ENCODE measurements at regions not wholly inside any gene's neighbourhood (a gene's known extent, or its start where the extent isn't known, plus 50 kb on each side); places are given as distances from the start of the nearest gene placed in this dataset.

DNA sequence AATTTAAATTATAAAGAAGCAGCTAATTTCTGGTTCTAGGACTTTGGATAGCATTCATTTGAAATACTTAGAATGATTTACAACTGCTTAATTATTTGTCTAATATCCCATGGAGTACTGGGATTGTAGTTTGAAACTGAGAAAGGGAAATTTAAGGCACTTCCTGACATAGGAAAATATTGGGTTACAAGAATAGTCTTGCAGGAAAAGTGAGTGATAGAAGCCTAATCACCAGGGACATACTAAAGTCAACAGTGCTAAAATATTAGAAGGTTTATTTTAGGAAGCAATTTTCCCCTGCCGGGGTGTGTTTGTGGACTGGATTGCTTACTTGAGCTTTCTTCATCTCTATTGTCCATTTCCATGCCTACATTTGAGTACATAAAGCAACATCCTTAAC, 661.6 kb downstream of the ADGRL2 start:
- DNase-seq, result no peak

DNA sequence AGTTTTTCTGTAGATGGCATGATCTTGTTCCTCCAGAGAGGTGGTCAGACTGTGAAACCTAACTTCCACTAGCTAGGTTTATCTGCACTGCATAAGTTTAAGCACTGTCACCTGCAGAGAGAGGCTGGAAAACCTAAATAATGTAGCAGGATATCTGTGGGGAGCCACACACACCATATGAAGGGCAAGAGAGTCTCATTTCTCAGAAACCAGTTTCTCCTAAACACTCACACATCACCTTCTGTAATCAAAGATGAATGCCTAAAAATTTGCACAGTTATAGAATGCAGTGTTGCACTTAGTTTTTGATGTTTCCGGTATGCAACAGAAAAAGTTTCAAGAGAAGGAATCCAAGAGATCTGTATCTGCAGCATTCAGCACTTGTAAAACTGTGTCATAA, 654.6 kb downstream of the ADGRL2 start:
- no peak for DNase-seq

DNA sequence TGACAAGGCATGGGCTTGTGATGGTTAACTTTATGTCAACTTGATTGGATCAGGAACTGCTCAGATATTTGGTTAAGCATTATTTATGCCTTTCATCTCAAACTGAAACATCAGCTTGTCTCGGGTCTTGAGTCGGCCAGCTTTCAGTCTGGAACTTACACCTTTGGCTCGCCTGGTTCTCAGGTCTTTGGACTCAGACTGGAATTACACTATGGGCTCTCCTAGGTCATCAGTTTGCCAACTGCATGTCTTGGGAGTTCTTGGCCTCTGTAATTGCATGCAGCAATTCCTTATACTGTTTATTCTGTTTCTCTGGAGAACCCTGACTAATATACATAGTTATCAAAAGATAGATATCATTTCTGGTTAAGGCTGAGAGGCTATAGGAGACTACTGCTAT, 653.7 kb downstream of the ADGRL2 start:
- no peak for DNase-seq

DNA sequence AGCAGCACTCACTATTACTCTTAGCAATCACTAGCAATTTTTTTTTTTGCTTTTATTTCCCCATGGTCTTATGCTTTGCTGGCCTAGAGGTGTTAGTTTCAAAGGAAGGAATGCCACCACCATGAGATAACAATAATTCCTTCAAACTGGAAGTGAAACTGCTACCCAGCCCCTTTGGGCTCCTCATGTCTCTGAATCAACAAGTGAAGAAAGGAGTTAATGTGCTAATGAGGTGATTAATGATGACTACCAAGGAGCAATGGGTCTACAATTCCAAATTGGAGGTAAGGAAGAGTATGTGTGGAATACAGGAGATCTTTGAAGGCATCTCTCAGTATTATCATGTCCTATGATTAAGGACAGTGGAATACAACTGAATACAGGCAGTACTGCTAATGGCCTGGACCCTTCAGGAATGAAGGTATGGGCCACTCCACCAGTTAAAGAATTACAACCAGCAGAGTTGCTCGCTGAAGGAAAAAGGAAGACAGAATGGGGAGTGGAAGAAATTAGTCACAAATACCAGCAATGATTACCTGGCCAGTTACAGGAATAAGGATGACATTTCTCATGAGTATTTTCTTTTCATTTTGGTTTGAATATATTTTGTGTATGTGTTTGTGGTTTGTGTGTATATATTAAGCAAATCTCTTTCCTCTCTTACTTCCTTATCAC, 652.9 kb downstream of the ADGRL2 start:
- no peak for DNase-seq

DNA sequence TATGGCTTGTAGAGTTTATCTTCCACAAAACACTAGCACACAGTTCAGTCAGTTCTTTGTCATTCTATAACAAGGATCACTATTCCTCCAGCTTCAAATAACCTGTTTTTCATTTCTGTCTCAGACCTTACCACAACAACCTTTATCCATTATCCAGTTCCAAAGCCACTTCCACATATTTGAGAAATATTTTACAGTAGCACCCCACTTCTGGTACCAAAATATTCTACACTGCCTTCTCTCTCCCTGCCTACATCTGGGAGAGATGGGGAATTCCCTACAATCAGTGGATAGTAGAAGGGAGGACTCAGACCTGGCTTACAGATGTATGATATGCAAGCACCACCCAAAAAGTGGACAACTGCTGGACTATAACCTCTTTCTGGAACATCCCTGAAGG, 651.4 kb downstream of the ADGRL2 start:
- DNase-seq, result no peak

DNA sequence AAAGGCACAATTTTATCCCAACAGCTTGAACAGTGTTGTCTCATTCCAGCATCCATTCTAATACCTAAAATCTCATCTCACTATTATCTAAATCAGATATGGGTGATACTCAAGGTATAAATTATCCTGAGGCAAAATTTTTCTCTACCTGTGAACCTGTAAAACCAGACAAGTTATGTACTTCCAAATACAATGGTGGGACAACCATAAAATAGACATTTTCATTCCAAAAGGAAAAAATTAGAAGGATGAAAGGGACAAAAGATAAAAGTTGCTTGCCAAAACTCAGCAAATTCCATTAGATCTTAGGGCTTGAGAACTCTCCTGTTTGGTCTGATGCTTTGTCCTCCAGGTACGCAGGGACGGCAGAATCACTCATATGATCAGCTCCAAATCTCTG, 650.5 kb downstream of the ADGRL2 start:
- no peak for DNase-seq

DNA sequence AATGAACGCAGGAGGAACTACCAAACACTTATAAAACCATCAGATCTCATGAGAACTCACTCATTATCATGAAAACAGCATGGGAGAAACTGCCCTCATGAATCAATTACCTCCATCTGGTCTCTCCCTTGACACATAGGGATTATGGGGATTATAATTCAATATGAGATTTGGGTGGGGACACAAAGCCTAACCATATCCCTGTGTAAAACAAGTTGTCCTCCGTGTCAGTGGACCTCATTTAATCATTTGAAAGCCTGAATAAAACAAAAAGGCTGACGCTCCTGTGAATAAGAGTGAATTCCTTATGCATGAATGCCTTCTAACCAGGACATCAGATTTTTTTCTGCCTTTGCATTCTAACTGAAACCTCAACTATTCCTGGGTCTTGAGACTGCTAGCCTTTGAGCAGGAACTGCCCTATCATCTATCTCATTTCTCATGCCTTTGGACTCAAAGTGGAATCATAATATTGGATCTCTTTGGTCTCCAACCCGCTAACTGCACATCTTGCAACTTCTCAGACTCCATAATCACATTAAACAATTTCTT, 648.8 kb downstream of the ADGRL2 start:
- DNase-seq, result no peak

DNA sequence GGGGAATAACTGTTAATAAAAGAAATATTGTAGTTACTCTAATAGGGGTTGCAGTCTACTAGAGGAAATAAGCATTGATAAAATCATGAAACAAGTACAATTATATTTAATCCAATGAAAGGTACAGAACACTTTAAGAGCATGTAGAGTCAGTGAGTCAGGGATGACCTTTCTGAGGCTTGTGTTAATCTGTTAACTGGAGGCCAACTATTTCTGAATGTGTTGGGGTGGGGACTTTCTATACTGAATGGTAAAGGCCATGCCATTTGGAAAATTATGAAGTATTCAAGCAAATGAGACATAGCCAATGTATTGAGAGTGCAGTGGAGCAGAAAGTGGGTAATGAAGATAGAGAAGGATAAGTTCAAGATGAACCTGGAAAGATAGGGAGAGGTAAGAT, 646.2 kb downstream of the ADGRL2 start:
- no peak for DNase-seq

DNA sequence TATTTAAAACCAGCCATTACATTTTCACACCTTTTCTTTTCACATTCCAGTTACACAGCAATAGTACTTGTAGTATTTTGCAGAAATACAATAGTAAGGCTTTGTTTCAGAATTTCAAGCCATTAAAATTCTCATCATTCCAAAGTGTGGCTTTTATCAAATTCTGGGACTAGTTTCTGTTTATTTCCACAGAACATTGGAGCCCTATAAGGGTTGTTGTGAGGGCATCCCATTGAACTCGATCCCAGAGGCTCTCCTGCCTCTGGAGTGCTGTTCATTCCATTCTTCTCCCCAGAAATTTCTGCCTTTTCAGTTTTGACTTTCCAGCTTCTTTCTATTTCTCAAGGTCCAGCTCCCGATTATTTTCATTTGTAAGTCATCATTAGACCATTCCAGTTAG, 645.5 kb downstream of the ADGRL2 start:
- DNase-seq, result no peak

DNA sequence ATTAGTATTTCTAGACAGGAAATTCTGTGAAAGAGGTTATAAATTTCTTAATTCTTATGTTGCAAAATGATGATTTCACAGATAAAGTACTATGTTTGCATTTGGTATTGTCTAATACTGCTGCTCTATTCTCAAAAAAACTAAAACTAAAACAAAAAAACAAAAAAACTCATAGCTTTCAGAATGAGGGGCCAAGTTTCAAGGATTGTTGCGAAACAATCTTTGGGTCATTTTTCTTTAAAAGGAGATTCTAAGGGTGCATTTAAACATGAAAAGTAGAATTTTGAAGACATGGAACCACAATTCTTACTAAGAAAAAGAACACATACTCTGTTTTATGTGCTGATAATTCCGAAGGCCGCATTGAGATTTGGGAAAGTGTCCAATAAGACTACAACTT, 645.1 kb downstream of the ADGRL2 start:
- DNase-seq, result no peak

DNA sequence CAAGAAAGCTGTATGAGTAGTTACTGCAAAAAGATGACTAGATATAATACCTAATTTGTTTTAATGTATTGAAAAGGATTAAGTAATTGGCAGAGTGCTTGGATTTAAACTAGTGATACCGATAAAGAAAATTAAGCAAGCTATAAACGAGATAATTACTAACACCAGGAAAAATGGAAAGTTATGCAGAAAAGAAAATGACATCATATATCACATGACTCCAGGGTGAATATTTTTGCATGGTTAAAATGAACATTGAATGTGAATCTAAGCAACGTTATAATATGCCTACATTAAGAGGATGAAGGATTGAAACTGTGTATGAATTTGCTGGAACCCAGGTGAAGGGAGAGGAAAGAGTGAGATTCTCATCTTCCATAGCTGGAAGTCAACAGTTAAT, 644.4 kb downstream of the ADGRL2 start:
- no peak for DNase-seq

DNA sequence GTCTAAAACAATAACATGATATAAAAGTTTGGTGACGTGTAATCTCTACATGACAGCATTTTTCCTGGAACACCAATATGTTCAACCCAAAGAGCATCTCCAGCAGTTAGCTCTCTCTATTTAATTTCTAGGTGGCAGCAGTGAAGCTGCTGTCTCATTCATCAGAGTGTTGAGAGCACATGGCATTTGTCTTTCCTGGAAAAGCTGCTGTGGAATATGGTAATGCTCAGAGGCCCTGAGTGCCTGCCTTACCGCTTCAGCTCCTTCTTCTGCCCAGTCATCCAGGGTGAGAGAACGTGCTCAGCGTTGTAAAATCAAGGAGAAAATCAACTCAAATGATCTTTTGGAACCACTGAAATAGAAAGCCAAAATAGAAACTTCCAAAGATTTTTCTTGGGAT, 640.7 kb downstream of the ADGRL2 start:
- DNase-seq, result no peak

DNA sequence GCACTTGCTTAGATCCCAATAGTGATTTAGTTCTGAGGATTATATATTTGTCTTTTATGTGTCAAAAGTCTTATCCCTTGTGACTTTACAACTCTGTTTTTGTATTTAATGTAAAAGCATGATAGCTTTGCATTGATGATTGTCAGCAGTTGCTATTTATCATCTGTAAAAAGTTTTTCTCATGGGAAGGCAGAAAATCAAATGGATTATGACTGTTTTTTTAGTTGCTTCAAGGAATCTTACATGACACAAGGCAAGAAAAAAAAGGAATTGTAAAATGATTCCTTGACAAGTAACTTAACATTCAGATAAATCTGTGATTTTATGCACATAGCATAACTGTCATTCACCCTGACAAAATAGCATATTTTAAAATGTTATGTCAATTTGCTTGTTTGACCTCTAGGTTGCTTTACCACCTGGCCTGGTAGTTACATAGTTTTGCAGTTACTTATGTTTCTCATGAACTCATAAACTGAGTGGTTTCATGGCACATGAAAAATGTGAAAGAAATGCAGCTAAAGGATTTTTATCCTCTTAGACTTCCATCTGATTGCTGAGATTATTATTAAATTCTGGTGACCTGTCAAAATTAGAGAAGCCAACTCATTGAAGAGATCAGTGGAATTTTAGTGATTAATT, 622.6 kb downstream of the ADGRL2 start:
- DNase-seq, result no peak

DNA sequence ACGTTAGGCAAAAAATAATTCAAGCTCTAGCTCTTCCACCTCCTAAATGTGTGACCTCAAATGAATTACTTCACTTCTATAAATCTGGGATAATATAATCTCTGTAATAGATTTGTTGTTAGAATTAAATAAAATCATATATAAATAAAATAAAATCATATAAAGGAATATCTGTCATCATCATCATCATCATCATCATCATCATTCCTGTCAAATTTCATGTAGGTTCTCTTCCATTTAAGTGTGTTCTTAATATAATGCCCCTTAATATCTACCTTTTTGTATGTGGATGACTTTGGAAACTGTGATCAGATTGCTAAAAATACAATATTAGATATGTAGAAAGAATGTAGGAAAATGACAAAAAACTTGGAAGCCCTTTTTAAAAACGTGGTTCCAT, 621.0 kb downstream of the ADGRL2 start:
- DNase-seq, result no peak

DNA sequence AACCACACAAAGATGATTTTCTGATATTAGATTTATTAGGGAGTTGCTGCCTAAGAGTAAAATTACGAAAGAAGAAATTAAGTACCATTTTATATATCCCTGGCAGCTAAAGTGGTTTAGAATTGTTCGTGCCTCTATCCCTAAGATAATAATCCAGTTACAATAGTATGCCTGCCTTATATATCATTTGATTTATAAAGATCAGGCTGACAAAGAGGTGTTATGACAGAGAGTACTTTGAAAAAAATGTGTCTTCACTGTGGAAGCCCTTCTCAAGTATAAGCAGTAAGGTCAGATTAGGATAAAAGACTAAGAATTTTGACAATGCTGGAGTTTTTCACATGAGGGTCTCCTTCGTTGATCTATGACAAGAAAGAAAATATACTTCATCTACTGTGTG, 619.9 kb downstream of the ADGRL2 start:
- no peak for DNase-seq

DNA sequence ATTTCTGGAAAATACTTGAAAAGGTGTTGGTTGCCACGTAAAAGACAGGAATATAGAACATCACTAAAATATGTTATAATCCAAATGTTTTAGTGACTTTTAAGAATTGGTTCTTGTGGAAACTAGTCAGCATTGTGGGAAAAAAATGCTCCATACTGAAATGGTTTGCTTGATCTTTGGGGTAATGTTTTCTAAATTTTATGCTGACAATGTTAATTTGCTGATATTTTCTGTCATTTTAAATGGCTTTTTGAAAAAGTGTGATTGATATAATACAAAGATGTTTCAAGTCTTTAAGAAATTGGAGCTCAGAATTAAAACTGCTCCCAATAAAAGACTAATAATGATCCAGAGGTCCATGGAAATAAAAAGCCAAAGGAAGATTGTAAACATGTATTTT, 610.9 kb downstream of the ADGRL2 start:
- no peak for DNase-seq

DNA sequence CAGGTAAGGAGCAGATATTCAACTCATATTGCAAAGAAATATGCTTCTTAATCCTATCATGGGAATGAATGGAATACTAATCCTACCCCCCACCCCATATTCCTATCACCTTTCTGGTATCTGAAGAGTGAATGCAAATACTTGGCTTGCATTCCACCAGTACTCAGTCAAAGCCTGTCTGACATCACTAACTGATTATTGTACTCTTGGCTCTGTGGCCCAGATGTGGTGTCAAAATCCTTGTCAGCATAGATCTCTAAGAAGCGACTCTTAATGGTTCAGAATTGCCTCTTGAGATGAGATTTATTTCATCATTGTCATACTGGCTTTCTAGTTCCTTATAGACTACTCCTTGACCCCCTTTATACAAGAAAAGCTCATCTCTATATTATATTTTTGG, 604.6 kb downstream of the ADGRL2 start:
- no peak for DNase-seq

DNA sequence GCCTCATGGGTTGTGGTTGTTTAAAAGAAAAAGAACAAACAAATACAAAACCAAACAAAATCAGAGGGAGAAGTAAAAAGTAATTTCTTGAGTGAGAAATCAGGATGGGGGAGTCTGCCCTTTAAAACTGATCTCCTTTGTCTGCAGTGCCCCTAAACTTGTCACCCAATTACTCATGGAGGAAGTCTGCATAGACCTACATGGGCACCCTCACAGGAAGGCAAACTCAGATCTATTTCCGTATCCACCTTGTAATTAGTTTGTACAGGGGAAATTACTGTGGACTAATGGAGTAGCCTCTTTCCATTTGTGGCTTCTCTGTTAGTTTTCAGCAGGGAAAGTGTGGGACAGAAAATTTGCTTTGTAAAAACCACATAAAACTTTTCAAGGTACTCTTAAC, 600.4 kb downstream of the ADGRL2 start:
- DNase-seq, result no peak

DNA sequence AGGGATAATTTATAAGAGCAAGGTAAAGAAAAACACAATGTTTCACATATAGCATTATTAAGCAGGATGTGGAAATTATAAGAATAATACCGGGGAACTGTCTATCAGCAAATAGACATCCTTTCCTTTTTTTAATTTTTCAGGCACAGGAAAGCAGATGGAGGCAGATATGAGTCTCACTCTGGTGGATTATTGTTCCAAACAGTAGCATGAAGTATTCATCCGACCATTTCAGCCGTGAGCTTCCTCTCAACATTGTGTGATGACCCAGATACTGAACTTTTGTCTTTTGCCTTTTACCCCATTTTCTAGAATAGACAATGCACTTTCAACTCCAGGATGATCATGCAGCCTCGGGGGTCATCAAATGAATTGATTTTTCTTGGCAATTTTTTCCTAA, 599.8 kb downstream of the ADGRL2 start:
- no peak for DNase-seq

DNA sequence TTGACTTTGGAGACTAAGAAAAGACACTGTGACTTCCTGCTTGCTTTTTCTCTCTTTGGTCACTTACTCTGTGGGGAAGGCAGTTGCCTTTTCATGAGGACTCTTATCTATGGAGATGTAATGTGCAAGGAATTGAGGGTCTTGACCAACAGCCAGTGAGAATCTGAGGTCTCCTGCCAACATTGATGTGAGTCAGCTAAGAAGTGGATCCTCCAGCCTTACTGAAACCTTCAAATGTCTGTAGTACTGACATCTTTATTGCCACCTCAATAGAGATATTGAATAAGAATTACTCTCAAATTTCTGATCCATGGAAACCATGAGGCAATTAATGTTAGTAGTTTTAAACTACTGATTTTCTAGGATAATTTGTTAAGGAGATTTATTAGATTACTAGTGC, 598.4 kb downstream of the ADGRL2 start:
- no peak for DNase-seq

DNA sequence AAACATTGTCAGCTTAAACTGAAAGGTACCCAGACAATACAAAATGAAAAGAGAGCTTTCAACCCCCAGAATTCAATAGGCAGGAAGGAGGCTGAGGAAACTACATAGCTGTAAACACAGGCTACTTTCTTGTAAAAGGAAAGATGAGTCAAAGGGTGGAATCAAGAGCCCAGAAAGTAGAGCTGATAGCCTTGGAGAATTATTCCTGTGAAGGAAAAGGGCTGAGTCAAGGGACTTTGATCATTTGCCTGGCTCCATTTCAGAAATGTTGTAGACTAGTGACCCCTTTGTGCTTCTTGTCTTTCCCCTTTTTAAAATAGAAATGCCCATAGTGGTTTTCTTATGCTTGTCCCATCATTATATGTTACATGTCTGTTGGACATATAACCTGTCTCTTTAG, 597.6 kb downstream of the ADGRL2 start:
- DNase-seq, result no peak

DNA sequence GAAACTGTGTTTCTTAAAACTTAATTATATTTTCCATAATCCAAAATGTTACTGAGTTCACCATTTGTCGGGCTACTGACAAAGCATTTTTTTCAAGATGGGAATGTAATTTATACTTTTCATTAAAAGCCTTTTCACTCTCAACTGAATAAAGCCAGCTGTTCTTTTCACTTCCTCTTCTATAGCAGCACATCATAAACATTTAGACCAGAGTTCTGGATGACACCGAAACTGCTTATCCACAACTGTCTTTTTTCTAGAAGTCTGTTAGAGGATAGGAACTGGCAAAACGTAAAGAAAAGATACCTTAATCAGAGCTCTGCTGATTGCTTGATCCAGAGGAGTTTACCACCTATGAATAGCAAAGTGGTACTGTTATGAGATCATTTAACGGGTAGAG, 594.7 kb downstream of the ADGRL2 start:
- no peak for DNase-seq

DNA sequence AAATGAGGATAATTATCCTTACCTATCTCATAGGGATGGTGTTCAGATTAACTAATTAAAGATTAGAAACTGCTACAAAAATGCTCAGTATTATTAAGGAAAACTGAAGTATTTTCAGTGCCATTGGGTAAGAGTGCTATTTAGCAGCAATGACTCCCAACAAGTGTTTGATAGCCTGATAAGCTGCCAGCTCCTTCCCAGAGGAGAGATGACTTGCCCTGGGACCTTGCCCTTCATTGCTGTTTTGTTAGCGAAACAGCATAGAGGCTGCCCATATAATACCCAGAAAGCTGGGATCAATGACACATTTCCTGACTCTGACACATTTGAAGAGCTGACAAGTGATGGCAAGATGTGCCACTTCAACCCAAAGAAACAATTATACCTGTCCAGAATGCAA, 592.2 kb downstream of the ADGRL2 start:
- no peak for DNase-seq

DNA sequence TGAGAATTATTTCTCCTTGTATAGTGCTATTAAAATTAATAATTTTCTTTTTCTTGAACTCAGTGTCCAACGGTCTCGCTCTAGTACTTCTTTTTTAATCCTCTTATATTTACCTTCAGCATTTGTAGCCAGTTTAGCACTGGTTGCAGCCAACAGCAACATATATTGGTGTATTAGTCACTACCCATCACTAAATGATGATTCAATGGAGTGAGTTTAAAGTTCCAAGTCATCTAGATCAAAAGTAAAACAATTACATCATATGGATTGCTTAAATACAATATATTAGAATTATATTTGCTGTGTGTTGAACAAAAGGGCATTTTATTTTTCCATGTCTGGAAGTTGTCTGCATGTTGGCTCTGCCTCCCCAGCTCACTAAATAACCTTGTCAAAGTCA, 591.8 kb downstream of the ADGRL2 start:
- no peak for DNase-seq

DNA sequence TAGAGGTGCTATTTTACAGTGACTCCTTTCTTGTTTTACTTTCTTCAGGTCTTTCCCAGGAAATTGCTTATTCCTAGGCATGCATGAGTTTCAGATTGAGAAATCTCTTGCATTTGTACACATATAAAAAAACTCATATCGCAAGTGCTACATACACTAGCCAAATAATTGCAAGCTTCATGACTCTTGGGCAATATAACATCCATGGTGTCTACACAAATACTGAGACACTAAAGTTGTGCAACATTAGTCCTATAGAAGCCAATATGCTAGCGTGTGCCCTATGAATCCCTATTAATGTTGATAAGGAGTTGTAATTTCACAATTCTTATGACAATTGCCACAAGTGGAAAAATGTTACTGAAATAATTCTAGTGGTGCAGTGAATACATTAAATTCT, 591.0 kb downstream of the ADGRL2 start:
- no peak for DNase-seq
